K562 (cell line): ENCODE measurements at regions not wholly inside any gene's neighbourhood (a gene's known extent, or its start where the extent isn't known, plus 50 kb on each side); places are given as distances from the start of the nearest gene placed in this dataset.
"Not testable (repeated sequence)": the region's sequence is repeated elsewhere in the genome, so short reads cannot be mapped to it uniquely, and the experiment has no call there.

Experiments
- ATAC-seq: fragments of 200-7000 bp; cut with Tn5 transposase; 3 replicates; pipeline ENCODE4 v1.9.1; 2020; ENCODE audit warnings: moderate library complexity
- BruUV-seq: library from RNA; stranded (reverse); fragments of 400-500 nt; replicated peaks from 2 replicates; lab custom pipeline; 2021; lab: Mats Ljungman, UMichigan
- CTCF ChIA-PET: fragments of 300-600 bp; formaldehyde crosslinking; extraction: SDS; loops from one replicate; lab custom pipeline; 2021; ENCODE audit warnings: low intra/inter-chr PET ratio; lab: Yijun Ruan, JAX
- POLR2A ChIA-PET: fragments of 300-600, 350-650 bp; sonication (Branson Sonifier 250); formaldehyde crosslinking; extraction: SDS; loops from one replicate; lab custom pipeline; 2021; ENCODE audit warnings: antibody characterized with exemption, inconsistent platforms; lab: Yijun Ruan, JAX
- DNase-seq, 4 experiments: peaks; one replicate each; pipeline versions ENCODE4 v3.0.0 to v3.0.0-alpha.2; 2011 to 2018; ENCODE audit warnings: low spot score in 3 of 4, mixed read lengths in 3 of 4; ENCODE audit errors: extremely low read depth in 1 of 4
- FAIRE-seq: peaks from 2 replicates; lab custom pipeline; 2011; peaks lifted over from hg19 to GRCh38; lab: Jason Lieb, UNC
- H2AFZ ChIP-seq: 2 replicates; pipeline ENCODE4 v1.6.0; 2011; ENCODE audit warnings: low read depth, low read length, control low read depth, inconsistent platforms
- H3K27ac ChIP-seq: fragments of 200-600 bp; 3 replicates; pipeline ENCODE4 v1.8.0; 2011; ENCODE audit warnings: low read depth, mild to moderate bottlenecking, control low read depth, inconsistent platforms, low read length, moderate library complexity, mixed read lengths; ENCODE audit errors: extremely low read depth
- H3K27me3 ChIP-seq, 2 experiments: fragments of 300-600 bp in 1 of 2; 2 replicates in 1 of 2; 3 replicates in 1 of 2; pipeline versions ENCODE4 v1.6.0 to v1.8.0; 2011; ENCODE audit warnings: inconsistent platforms in 2 of 2, low read length in 2 of 2, mild to moderate bottlenecking in 1 of 2, mixed read lengths in 1 of 2, moderate library complexity in 1 of 2; ENCODE audit not compliant: control insufficient read depth in 2 of 2, insufficient read depth in 2 of 2
- H3K36me3 ChIP-seq: fragments of 300-600 bp; 3 replicates; pipeline ENCODE4 v1.8.0; 2011; ENCODE audit warnings: mild to moderate bottlenecking, low read length, inconsistent platforms; ENCODE audit not compliant: control insufficient read depth, insufficient read depth
- H3K4me1 ChIP-seq, 2 experiments: fragments of 200-600 bp in 1 of 2; replicated peaks in 1 of 2; 2 replicates in 1 of 2; 3 replicates in 1 of 2; pipeline versions ENCODE4 v1.5.1 to v1.8.0; 2011; ENCODE audit warnings: inconsistent platforms in 2 of 2, low read length in 2 of 2, mild to moderate bottlenecking in 1 of 2, mixed read lengths in 1 of 2, moderate library complexity in 1 of 2; ENCODE audit not compliant: control insufficient read depth in 2 of 2, insufficient read depth in 2 of 2
- H3K4me2 ChIP-seq: 2 replicates; pipeline ENCODE4 v1.6.1; 2011; ENCODE audit warnings: low read length, control low read depth, inconsistent platforms, mixed read lengths; ENCODE audit not compliant: insufficient read depth
- H3K4me3 ChIP-seq: fragments of 200-600 bp; sonication (generic), shearing (Covaris generic); 2 replicates; pipeline ENCODE4 v1.5.1; 2016; ENCODE audit warnings: control low read depth, inconsistent platforms
- H3K79me2 ChIP-seq: fragments of 200-600 bp; 3 replicates; pipeline ENCODE4 v1.8.0; 2011; ENCODE audit warnings: low read length, inconsistent platforms; ENCODE audit not compliant: control insufficient read depth, insufficient read depth
- H3K9ac ChIP-seq, 2 experiments: 2 replicates each; pipeline versions ENCODE4 v1.6.0 to v1.6.1; 2011; ENCODE audit warnings: low read depth in 2 of 2, low read length in 2 of 2, control low read depth in 1 of 2, inconsistent platforms in 1 of 2, mild to moderate bottlenecking in 1 of 2, mixed read lengths in 1 of 2; ENCODE audit not compliant: insufficient read depth in 1 of 2
- H3K9me1 ChIP-seq: one replicate; pipeline ENCODE4 v1.6.0; 2011; ENCODE audit warnings: inconsistent platforms, mild to moderate bottlenecking, low read length, moderate library complexity; ENCODE audit not compliant: control insufficient read depth, insufficient read depth
- H3K9me3 ChIP-seq: replicated peaks from 2 replicates; pipeline ENCODE4 v1.5.1; 2011; ENCODE audit warnings: low read depth, low read length, inconsistent platforms; ENCODE audit not compliant: control insufficient read depth, insufficient read depth
- H4K20me1 ChIP-seq: replicated peaks from 2 replicates; pipeline ENCODE4 v1.6.1; 2011; ENCODE audit warnings: low read length, inconsistent platforms, mixed read lengths; ENCODE audit not compliant: control insufficient read depth, insufficient read depth
- CTCF ChIP-seq, 3 experiments: IDR thresholded peaks in 2 of 3; conservative IDR thresholded peaks in 1 of 3; 2 replicates each; pipeline ENCODE4 v1.5.1; 2011 to 2012; ENCODE audit warnings: low read length in 3 of 3, mild to moderate bottlenecking in 3 of 3, control low read depth in 2 of 3, improper control_type of control experiment in 1 of 3, inconsistent platforms in 1 of 3, low read depth in 1 of 3, mixed read lengths in 1 of 3, moderate library complexity in 1 of 3; ENCODE audit not compliant: insufficient read depth in 2 of 3
- RAD21 ChIP-seq, 2 experiments: fragments of 250-450 bp in 1 of 2; fragments of 450-650 bp in 1 of 2; sonication (Bioruptor Pico) in 1 of 2; formaldehyde crosslinking in 1 of 2; IDR thresholded peaks in 1 of 2; conservative IDR thresholded peaks in 1 of 2; 2 replicates each; pipeline versions ENCODE4 v1.4.0 to v1.8.0; 2020 to 2022; ENCODE audit warnings: mild to moderate bottlenecking in 2 of 2, moderate library complexity in 1 of 2
- SMC3 ChIP-seq: conservative IDR thresholded peaks from 2 replicates; pipeline ENCODE4 v1.6.1; 2011; ENCODE audit warnings: low read depth, low read length, improper control_type of control experiment; ENCODE audit not compliant: insufficient read depth
- WGBS: fragments of 100-300 bp; shearing (Covaris generic); methylation state at CpG from one replicate; pipeline ENCODE4 v1.1.6; 2016; ENCODE audit warnings: low coverage, mixed read lengths; ENCODE audit not compliant: insufficient coverage; ENCODE audit errors: missing lambda C conversion rate; 5-methylcytosine and 5-hydroxymethylcytosine counted together
- in situ Hi-C: fragments of 300-500 bp; cut with MboI; formaldehyde crosslinking; loops from 4 replicates; pipeline ENCODE4 v1.15.0; 2018; ENCODE audit warnings: inconsistent platforms, mixed read lengths
- intact Hi-C: fragments of 100-400 bp; cut with micrococcal nuclease; formaldehyde crosslinking; loops from 2 replicates; pipeline ENCODE4 v1.14.2; 2022

- POLR2A ChIA-PET, H2AFZ ChIP-seq, BruUV-seq, H3K79me2 ChIP-seq, CTCF ChIA-PET, H3K9me3 ChIP-seq, intact Hi-C loops, DNase-seq, in situ Hi-C loops, H3K4me3 ChIP-seq, H3K36me3 ChIP-seq, H3K9me1 ChIP-seq, H3K4me2 ChIP-seq, H4K20me1 ChIP-seq, H3K9ac ChIP-seq, ATAC-seq, FAIRE-seq, H3K4me1 ChIP-seq, H3K27ac ChIP-seq, H3K27me3 ChIP-seq: not testable (repeated sequence)
- 76% methylated on average over 7 of the region's 9 CpGs for WGBS
Observed at GRCh38 chr7:6937746-6938145, 111.7 kb upstream of the CCZ1B start.

- DNase-seq, H4K20me1 ChIP-seq, H3K9me1 ChIP-seq, intact Hi-C loops, FAIRE-seq, POLR2A ChIA-PET, H3K9ac ChIP-seq, H3K79me2 ChIP-seq, H3K27me3 ChIP-seq, ATAC-seq, H3K4me1 ChIP-seq, H3K27ac ChIP-seq, H3K36me3 ChIP-seq, H3K4me2 ChIP-seq, BruUV-seq, H2AFZ ChIP-seq, in situ Hi-C loops, H3K4me3 ChIP-seq, H3K9me3 ChIP-seq, CTCF ChIA-PET: not testable (repeated sequence)
- 4% methylated on average over 4 of the region's 4 CpGs for WGBS
- TF ChIP-seq RAD21 (CRISPR knock-in tag; conservative IDR thresholded peaks at IDR 0.05 in 1 of 2, IDR thresholded peaks at IDR 0.05 in 1 of 2) (peak; percentile 32 to 48), SMC3 (peak; percentile 43; the same call in 1 of the 2 replicates), CTCF (IDR thresholded peaks at IDR 0.05 in 2 of 3, conservative IDR thresholded peaks at IDR 0.05 in 1 of 3; ENCODE audit: insufficient read depth in 2 of 3, low read depth in 1 of 3, low read length in 3 of 3) (peak in 2 of 3 experiments; percentile 36 to 41; a peak in 3 of 6 replicates)
Observed at GRCh38 chr7:6938284-6938683, 112.2 kb upstream of the CCZ1B start.

GRCh38 chr7:6939126-6939525 lies 113.1 kb upstream of the CCZ1B start:
- H3K27ac ChIP-seq, H3K36me3 ChIP-seq, H3K4me2 ChIP-seq, FAIRE-seq, DNase-seq, H3K9me1 ChIP-seq, H3K27me3 ChIP-seq, H3K9ac ChIP-seq, H4K20me1 ChIP-seq, ATAC-seq, H2AFZ ChIP-seq, H3K9me3 ChIP-seq, H3K4me1 ChIP-seq, BruUV-seq, intact Hi-C loops, POLR2A ChIA-PET, in situ Hi-C loops, CTCF ChIA-PET, H3K4me3 ChIP-seq, H3K79me2 ChIP-seq: not testable (repeated sequence)
- 3% methylated on average over 3 of the region's 11 CpGs for WGBS
